ENCODE measurements at regions not wholly inside any gene's neighbourhood (a gene's known extent, or its start where the extent isn't known, plus 50 kb on each side); places are given as distances from the start of the nearest gene placed in this dataset.

DNA sequence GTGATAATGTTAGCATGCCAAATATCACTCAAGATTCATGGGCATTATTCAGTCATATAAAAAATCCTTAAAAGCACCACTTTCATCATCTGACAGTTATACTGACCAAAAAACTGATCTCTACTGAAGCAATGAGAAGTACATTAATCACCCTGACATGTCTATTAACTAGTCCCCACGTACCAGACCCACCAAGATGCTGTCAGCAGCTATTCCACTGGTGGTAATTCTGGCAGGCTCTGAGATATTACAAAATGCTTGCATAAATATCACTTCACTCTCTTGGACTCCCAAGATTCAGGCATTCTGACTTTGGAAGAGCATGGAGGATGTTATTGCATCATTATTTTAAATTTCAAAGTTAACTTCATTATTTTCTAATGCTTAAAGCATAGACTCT, 717.0 kb downstream of the DNAH5 start:
- TF ChIP-seq, protein P1, sequence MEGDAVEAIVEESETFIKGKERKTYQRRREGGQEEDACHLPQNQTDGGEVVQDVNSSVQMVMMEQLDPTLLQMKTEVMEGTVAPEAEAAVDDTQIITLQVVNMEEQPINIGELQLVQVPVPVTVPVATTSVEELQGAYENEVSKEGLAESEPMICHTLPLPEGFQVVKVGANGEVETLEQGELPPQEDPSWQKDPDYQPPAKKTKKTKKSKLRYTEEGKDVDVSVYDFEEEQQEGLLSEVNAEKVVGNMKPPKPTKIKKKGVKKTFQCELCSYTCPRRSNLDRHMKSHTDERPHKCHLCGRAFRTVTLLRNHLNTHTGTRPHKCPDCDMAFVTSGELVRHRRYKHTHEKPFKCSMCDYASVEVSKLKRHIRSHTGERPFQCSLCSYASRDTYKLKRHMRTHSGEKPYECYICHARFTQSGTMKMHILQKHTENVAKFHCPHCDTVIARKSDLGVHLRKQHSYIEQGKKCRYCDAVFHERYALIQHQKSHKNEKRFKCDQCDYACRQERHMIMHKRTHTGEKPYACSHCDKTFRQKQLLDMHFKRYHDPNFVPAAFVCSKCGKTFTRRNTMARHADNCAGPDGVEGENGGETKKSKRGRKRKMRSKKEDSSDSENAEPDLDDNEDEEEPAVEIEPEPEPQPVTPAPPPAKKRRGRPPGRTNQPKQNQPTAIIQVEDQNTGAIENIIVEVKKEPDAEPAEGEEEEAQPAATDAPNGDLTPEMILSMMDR (IDR thresholded peaks at IDR 0.05 in 8 of 11, conservative IDR thresholded peaks at IDR 0.05 in 3 of 11): no peak
- TF ChIP-seq POLR2AphosphoS5 (IDR thresholded peaks at IDR 0.05): no peak
